Activated CD8-positive, alpha-beta T cell treated with anti-CD3 and anti-CD28 coated beads for 36 hours (primary cell): ENCODE measurements at regions not wholly inside any gene's neighbourhood (a gene's known extent, or its start where the extent isn't known, plus 50 kb on each side); places are given as distances from the start of the nearest gene placed in this dataset.

Source experiments
- ATAC-seq: fragments of 200-7000 bp; cut with Tn5 transposase; one replicate; pipeline ENCODE4 v1.10.0; 2021; ENCODE audit warnings: mild to moderate bottlenecking, moderate library complexity
- CTCF ChIA-PET: fragments of 350-600 bp; sonication (Branson Sonifier 250); formaldehyde crosslinking; loops from one replicate; lab custom pipeline; 2021; ENCODE audit warnings: antibody characterized with exemption; lab: Charles Lee
- POLR2A ChIA-PET: fragments of 350-600 bp; sonication (Branson Sonifier 250); formaldehyde crosslinking; loops from one replicate; lab custom pipeline; 2021; ENCODE audit warnings: antibody characterized with exemption; lab: Charles Lee
- DNase-seq: peaks from one replicate; pipeline ENCODE4 v3.0.0-alpha.2; 2020
- H3K27ac Mint-ChIP-seq: one replicate; pipeline ENCODE4 v1.8.0; 2021; ENCODE audit warnings: mild to moderate bottlenecking, mixed read lengths
- H3K27me3 Mint-ChIP-seq: one replicate; pipeline ENCODE4 v1.8.0; 2021; ENCODE audit warnings: mixed read lengths
- H3K36me3 Mint-ChIP-seq: one replicate; pipeline ENCODE4 v1.8.0; 2021; ENCODE audit warnings: low read depth, mixed read lengths
- H3K4me1 Mint-ChIP-seq: one replicate; pipeline ENCODE4 v1.8.0; 2021; ENCODE audit warnings: low read depth, mixed read lengths
- H3K4me3 Mint-ChIP-seq: one replicate; pipeline ENCODE4 v1.8.0; 2021; ENCODE audit warnings: mild to moderate bottlenecking, moderate library complexity, mixed read lengths
- H3K9me3 Mint-ChIP-seq: one replicate; pipeline ENCODE4 v1.8.0; 2021; ENCODE audit warnings: mixed read lengths
- CTCF ChIP-seq: fragments of 200-600 bp; IDR thresholded peaks from one replicate; pipeline ENCODE4 v1.8.0; 2022; ENCODE audit warnings: antibody characterized with exemption, mild to moderate bottlenecking
- intact Hi-C: fragments of 100-400 bp; cut with micrococcal nuclease; formaldehyde crosslinking; loops from one replicate; pipeline ENCODE4 v1.10.0; 2022

- Mint-ChIP-seq H3K4me1 (no peaks in the 10 kb centered on the region), H3K27ac (no peak overlapping the region), H3K36me3 (no peaks in the 10 kb centered on the region), H3K27me3 (peaks cover 8% of the 10 kb centered on the region), H3K4me3 (no peak overlapping the region), H3K9me3 (no peaks in the 10 kb centered on the region)
- POLR2A ChIA-PET = no interaction called here
- ATAC-seq (no peak), DNase-seq (no peak)
- CTCF ChIA-PET = no interaction called here
- intact Hi-C loops = no loop called here
- TF ChIP-seq CTCF = no peak
These were observed 82.2 kb upstream of the LMO4 start for GRCh38 chr1:87246436-87246835.

GRCh38 chr1:87249803-87250202, 78.9 kb upstream of the LMO4 start:
- intact Hi-C loops = no loop called here
- ATAC-seq (no peak), DNase-seq (no peak)
- Mint-ChIP-seq H3K4me3 (no peak overlapping the region), H3K36me3 (no peaks in the 10 kb centered on the region), H3K27ac (no peak overlapping the region), H3K4me1 (no peaks in the 10 kb centered on the region), H3K9me3 (no peaks in the 10 kb centered on the region), H3K27me3 (peaks cover 16% of the 10 kb centered on the region)
- TF ChIP-seq CTCF = no peak
- POLR2A ChIA-PET = no interaction called here
- CTCF ChIA-PET = no interaction called here

GRCh38 chr1:87250336-87250735, 78.3 kb upstream of the LMO4 start:
- H3K27ac Mint-ChIP-seq = no peak overlapping the region
- H3K36me3 Mint-ChIP-seq = no peaks in the 10 kb centered on the region
- peaks cover 17% of the 10 kb centered on the region for H3K27me3 Mint-ChIP-seq
- ATAC-seq = no peak
- DNase-seq = no peak
- no peak for TF ChIP-seq CTCF
- no peaks in the 10 kb centered on the region for H3K4me1 Mint-ChIP-seq
- H3K4me3 Mint-ChIP-seq = no peak overlapping the region
- ChIA-PET CTCF (no interaction called here), POLR2A (no interaction called here)
- H3K9me3 Mint-ChIP-seq = no peaks in the 10 kb centered on the region
- intact Hi-C loops = no loop called here

- ChIA-PET CTCF (no interaction called here), POLR2A (interaction anchor here (0.5 kb wide), 1 partner anchor 20 kb away, joined by 3 read pairs; no protein-coding TSS in a partner anchor)
- Mint-ChIP-seq H3K4me1 (no peaks in the 10 kb centered on the region), H3K27me3 (peaks cover 20% of the 10 kb centered on the region), H3K4me3 (no peak overlapping the region), H3K27ac (no peak overlapping the region), H3K36me3 (no peaks in the 10 kb centered on the region), H3K9me3 (no peaks in the 10 kb centered on the region)
- no peak for ATAC-seq
- TF ChIP-seq CTCF = no peak
- intact Hi-C loops = no loop called here
- DNase-seq = no peak
These were observed 76.3 kb upstream of the LMO4 start for GRCh38 chr1:87252406-87252805.

GRCh38 chr1:87262688-87263087, 66.0 kb upstream of the LMO4 start:
- POLR2A ChIA-PET = no interaction called here
- Mint-ChIP-seq H3K27me3 (peaks cover 19% of the 10 kb centered on the region), H3K27ac (no peak overlapping the region), H3K36me3 (no peaks in the 10 kb centered on the region), H3K4me1 (no peaks in the 10 kb centered on the region), H3K9me3 (no peaks in the 10 kb centered on the region), H3K4me3 (no peak overlapping the region)
- CTCF ChIA-PET = no interaction called here
- ATAC-seq (no peak), DNase-seq (no peak)
- no peak for TF ChIP-seq CTCF
- intact Hi-C loops = no loop called here
